Neural progenitor cell (in vitro differentiated cells): ENCODE measurements at regions not wholly inside any gene's neighbourhood (a gene's known extent, or its start where the extent isn't known, plus 50 kb on each side); places are given as distances from the start of the nearest gene placed in this dataset.

Experiments used
- EZH2 ChIP-seq: fragments of 200-600 bp; sonication (generic); IDR thresholded peaks from 2 replicates; pipeline ENCODE4 v1.6.1; 2017; ENCODE audit warnings: antibody characterized with exemption, mild to moderate bottlenecking, moderate library complexity
- TF ChIP-seq, protein P1 (sequence below): fragments of 200-600 bp; sonication (generic); IDR thresholded peaks from 2 replicates; pipeline ENCODE4 v1.5.1; 2017; ENCODE audit warnings: antibody characterized with exemption, mild to moderate bottlenecking

GRCh38 chr10:78761311-78761781, 307.4 kb upstream of the ZMIZ1 start:
- TF ChIP-seq, protein P1, sequence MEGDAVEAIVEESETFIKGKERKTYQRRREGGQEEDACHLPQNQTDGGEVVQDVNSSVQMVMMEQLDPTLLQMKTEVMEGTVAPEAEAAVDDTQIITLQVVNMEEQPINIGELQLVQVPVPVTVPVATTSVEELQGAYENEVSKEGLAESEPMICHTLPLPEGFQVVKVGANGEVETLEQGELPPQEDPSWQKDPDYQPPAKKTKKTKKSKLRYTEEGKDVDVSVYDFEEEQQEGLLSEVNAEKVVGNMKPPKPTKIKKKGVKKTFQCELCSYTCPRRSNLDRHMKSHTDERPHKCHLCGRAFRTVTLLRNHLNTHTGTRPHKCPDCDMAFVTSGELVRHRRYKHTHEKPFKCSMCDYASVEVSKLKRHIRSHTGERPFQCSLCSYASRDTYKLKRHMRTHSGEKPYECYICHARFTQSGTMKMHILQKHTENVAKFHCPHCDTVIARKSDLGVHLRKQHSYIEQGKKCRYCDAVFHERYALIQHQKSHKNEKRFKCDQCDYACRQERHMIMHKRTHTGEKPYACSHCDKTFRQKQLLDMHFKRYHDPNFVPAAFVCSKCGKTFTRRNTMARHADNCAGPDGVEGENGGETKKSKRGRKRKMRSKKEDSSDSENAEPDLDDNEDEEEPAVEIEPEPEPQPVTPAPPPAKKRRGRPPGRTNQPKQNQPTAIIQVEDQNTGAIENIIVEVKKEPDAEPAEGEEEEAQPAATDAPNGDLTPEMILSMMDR: no peak
- TF ChIP-seq EZH2: no peak
